SK-N-SH (cell line): ENCODE measurements at regions not wholly inside any gene's neighbourhood (a gene's known extent, or its start where the extent isn't known, plus 50 kb on each side); places are given as distances from the start of the nearest gene placed in this dataset.

Experiments
- CTCF ChIA-PET: fragments of 300-600, 350-600 bp; formaldehyde crosslinking; extraction: SDS; loops from one replicate; lab custom pipeline; 2021; lab: Yijun Ruan, JAX
- POLR2A ChIA-PET: fragments of 350-600 bp; sonication (Branson Sonifier 250); formaldehyde crosslinking; extraction: SDS; loops from one replicate; lab custom pipeline; 2020; ENCODE audit warnings: antibody characterized with exemption, inconsistent platforms; lab: Yijun Ruan, JAX
- DNase-seq: peaks from one replicate; pipeline ENCODE4 v3.0.0; 2012
- H2AFZ ChIP-seq: fragments of 200-600 bp; sonication (generic); 2 replicates; pipeline ENCODE4 v1.8.1; 2016; ENCODE audit warnings: antibody characterized with exemption, mild to moderate bottlenecking, low read depth
- H3F3A ChIP-seq: fragments of 200-600 bp; sonication (generic); replicated peaks from 2 replicates; pipeline ENCODE3; 2016; ENCODE audit warnings: antibody characterized with exemption, mild to moderate bottlenecking; ENCODE audit not compliant: insufficient read depth
- H3K27ac ChIP-seq, 2 experiments: fragments of 200-500 bp in 1 of 2; fragments of 200-600 bp in 1 of 2; sonication (Bioruptor generic) in 1 of 2; sonication (generic), shearing (Covaris generic) in 1 of 2; 2 replicates each; pipeline versions ENCODE4 v1.5.1 to v1.6.1; 2014 to 2016; ENCODE audit warnings: low read depth in 2 of 2, inconsistent platforms in 1 of 2, low read length in 1 of 2, mild to moderate bottlenecking in 1 of 2, mixed read lengths in 1 of 2
- H3K27me3 ChIP-seq: fragments of 200-600 bp; sonication (generic), shearing (Covaris generic); 2 replicates; pipeline ENCODE4 v1.6.1; 2016; ENCODE audit warnings: mixed run types; ENCODE audit not compliant: insufficient read depth
- H3K36me3 ChIP-seq, 2 experiments: fragments of 200-500 bp in 1 of 2; fragments of 200-600 bp in 1 of 2; sonication (Bioruptor generic) in 1 of 2; sonication (generic) in 1 of 2; replicated peaks in 1 of 2; 2 replicates each; pipeline versions ENCODE3 to v1.5.1; 2014 to 2016; ENCODE audit warnings: low read length in 1 of 2, mild to moderate bottlenecking in 1 of 2; ENCODE audit not compliant: insufficient read depth in 2 of 2, control insufficient read depth in 1 of 2
- H3K4me1 ChIP-seq, 2 experiments: fragments of 200-500 bp in 1 of 2; fragments of 200-600 bp in 1 of 2; sonication (Bioruptor generic) in 1 of 2; sonication (generic), shearing (Covaris generic) in 1 of 2; 2 replicates each; pipeline versions ENCODE4 v1.5.1 to v1.6.1; 2014 to 2016; ENCODE audit warnings: low read depth in 1 of 2, low read length in 1 of 2, mixed run types in 1 of 2; ENCODE audit not compliant: insufficient read depth in 2 of 2, control insufficient read depth in 1 of 2
- H3K4me2 ChIP-seq: fragments of 200-600 bp; sonication (generic), shearing (Covaris generic); 2 replicates; pipeline ENCODE4 v1.6.1; 2017; ENCODE audit warnings: mixed run types
- H3K4me3 ChIP-seq, 2 experiments: fragments of 200-500 bp in 1 of 2; fragments of 200-600 bp in 1 of 2; sonication (Bioruptor generic) in 1 of 2; sonication (generic), shearing (Covaris generic) in 1 of 2; 2 replicates each; pipeline versions ENCODE4 v1.5.1 to v1.8.1; 2014 to 2016; ENCODE audit warnings: low read depth in 2 of 2, inconsistent platforms in 1 of 2, low read length in 1 of 2, mild to moderate bottlenecking in 1 of 2, mixed read lengths in 1 of 2, moderate library complexity in 1 of 2
- H3K79me2 ChIP-seq: fragments of 200-600 bp; sonication (generic); 2 replicates; pipeline ENCODE4 v1.8.1; 2017; ENCODE audit warnings: mild to moderate bottlenecking; ENCODE audit not compliant: insufficient read depth
- H3K9ac ChIP-seq: fragments of 200-600 bp; sonication (generic); 2 replicates; pipeline ENCODE4 v1.6.1; 2017; ENCODE audit warnings: mixed run types
- H3K9me2 ChIP-seq: fragments of 200-600 bp; sonication (generic); 2 replicates; pipeline ENCODE4 v1.6.1; 2017; ENCODE audit warnings: mixed run types
- H3K9me3 ChIP-seq: fragments of 200-600 bp; sonication (generic); 2 replicates; pipeline ENCODE4 v1.6.1; 2017; ENCODE audit warnings: mixed run types, mild to moderate bottlenecking, moderate library complexity
- H4K20me1 ChIP-seq: fragments of 200-600 bp; sonication (generic); 2 replicates; pipeline ENCODE4 v1.6.1; 2017; ENCODE audit warnings: mild to moderate bottlenecking, mixed run types; ENCODE audit not compliant: insufficient read depth
- EZH2phosphoT487 ChIP-seq: fragments of 200-600 bp; sonication (generic); IDR thresholded peaks from 2 replicates; pipeline ENCODE4 v1.6.1; 2017; ENCODE audit warnings: low read depth, mixed run types, mild to moderate bottlenecking, antibody characterized with exemption, moderate library complexity, borderline replicate concordance
- FOSL2 ChIP-seq: IDR thresholded peaks from 2 replicates; pipeline ENCODE4 v1.4.0; 2012; ENCODE audit warnings: low read depth, mild to moderate bottlenecking, moderate library complexity, borderline replicate concordance
- FOXM1 ChIP-seq: IDR thresholded peaks from 2 replicates; pipeline ENCODE4 v1.4.0; 2012; ENCODE audit warnings: low read depth, mild to moderate bottlenecking
- GABPA ChIP-seq: IDR thresholded peaks from 2 replicates; pipeline ENCODE4 v1.4.0; 2012; ENCODE audit warnings: low read depth, mild to moderate bottlenecking
- GATA2 ChIP-seq: sonication (generic); formaldehyde crosslinking; IDR thresholded peaks from 2 replicates; pipeline ENCODE4 v1.5.0; 2020; ENCODE audit warnings: mild to moderate bottlenecking, missing genetic modification reagents
- NRF1 ChIP-seq: IDR thresholded peaks from 2 replicates; pipeline ENCODE4 v1.6.1; 2012; ENCODE audit warnings: low read depth, mild to moderate bottlenecking, low read length
- POLR2AphosphoS5 ChIP-seq: IDR thresholded peaks from 2 replicates; pipeline ENCODE4 v1.6.1; 2012; ENCODE audit warnings: low read depth, low read length
- SIN3A ChIP-seq: IDR thresholded peaks from 2 replicates; pipeline ENCODE4 v1.6.1; 2012; ENCODE audit warnings: low read depth, mild to moderate bottlenecking, low read length, moderate library complexity, borderline replicate concordance
- SMC3 ChIP-seq: IDR thresholded peaks from 2 replicates; pipeline ENCODE4 v1.6.1; 2012; ENCODE audit warnings: low read depth, low read length, improper control_type of control experiment
- TAF1 ChIP-seq: IDR thresholded peaks from 2 replicates; pipeline ENCODE4 v1.6.1; 2012; ENCODE audit warnings: low read depth, mild to moderate bottlenecking, low read length, moderate library complexity, borderline replicate concordance
- WGBS: methylation state at CpG from one replicate; pipeline ENCODE4 v1.1.6; 2017; ENCODE audit warnings: low lambda C conversion rate; 5-methylcytosine and 5-hydroxymethylcytosine counted together
- TF ChIP-seq, protein P1 (sequence below): fragments of 150-350 bp; IDR thresholded peaks from 2 replicates; pipeline ENCODE4 v1.6.1; 2016; ENCODE audit warnings: mild to moderate bottlenecking, low read depth, low read length
- TF ChIP-seq, protein P2 (sequence below): fragments of 200-600 bp; sonication (generic); IDR thresholded peaks from 2 replicates; pipeline ENCODE4 v1.6.1; 2017; ENCODE audit warnings: antibody characterized with exemption, mild to moderate bottlenecking, moderate library complexity
- TF ChIP-seq, protein P3 (sequence below): IDR thresholded peaks from 2 replicates; pipeline ENCODE4 v1.4.0; 2012; ENCODE audit warnings: low read depth
- TF ChIP-seq, protein P4 (sequence below): IDR thresholded peaks from 2 replicates; pipeline ENCODE4 v1.4.0; 2012; ENCODE audit warnings: low read depth, borderline replicate concordance
- TF ChIP-seq, protein P5 (sequence below): IDR thresholded peaks from 2 replicates; pipeline ENCODE4; 2012
- TF ChIP-seq, protein P6 (sequence below): IDR thresholded peaks from 2 replicates; pipeline ENCODE4 v1.6.1; 2012; ENCODE audit warnings: mild to moderate bottlenecking, low read depth, low read length, moderate library complexity

DNA sequence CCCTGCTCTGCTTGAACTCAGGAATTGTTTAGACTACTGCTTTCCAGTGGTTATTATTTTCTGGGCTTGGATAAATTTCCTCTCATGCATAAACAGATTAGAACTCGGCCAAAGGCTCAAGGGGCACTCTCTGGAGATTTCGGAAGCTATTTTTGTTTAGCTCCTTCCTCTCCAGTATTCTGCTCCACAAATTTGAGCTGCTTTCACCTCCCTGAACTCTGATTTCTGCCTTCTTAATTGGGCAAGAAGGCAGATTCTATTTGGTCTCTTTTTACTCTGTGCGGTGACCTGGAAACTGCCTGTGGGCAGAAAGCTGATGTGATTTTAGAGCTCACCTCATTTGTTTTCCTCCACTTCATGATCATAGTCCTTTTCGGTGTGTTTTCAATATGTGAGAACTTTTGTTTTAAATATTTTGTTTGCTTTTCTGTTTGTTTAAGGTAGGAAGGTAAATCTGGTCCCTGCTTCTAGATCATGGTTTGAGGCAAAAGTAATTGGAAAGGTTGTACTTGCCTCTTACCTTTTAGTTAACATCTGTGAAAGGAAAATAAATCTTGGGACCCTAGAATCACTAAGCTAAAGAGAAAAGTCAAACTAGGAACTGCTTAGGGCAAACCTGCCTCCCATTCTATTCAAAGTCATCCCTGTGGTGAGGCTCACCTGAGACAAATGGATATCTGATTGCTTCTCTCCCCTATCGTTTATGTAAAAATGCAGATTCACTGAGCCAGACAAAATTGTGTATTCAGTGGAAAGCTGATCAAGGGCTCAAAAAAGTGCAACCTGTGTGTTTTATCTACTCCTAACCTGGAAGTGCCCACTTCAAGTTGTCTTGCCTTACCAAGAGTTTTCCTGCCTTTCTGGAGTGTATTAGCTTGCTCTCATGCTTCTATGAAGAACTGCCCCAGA, 714.7 kb upstream of the PCDH20 start:
- POLR2A ChIA-PET: no interaction called here
- Histone ChIP-seq H3K9me2 (no peaks in the 10 kb centered on the region), H3K36me3 (no peaks in the 10 kb centered on the region), H3K27ac (no peak overlapping the region), H4K20me1 (no peaks in the 10 kb centered on the region), H2AFZ (no peak overlapping the region), H3K4me1 (no peaks in the 10 kb centered on the region), H3K9ac (no peak overlapping the region), H3K4me3 (no peak overlapping the region), H3K9me3 (no peaks in the 10 kb centered on the region), H3F3A (no peaks in the 10 kb centered on the region)
- DNase-seq: no peak
- TF ChIP-seq TAF1: no peak
- TF ChIP-seq SIN3A: no peak
- no peak for TF ChIP-seq GABPA
- no peak for TF ChIP-seq EZH2phosphoT487
- TF ChIP-seq, protein P1, sequence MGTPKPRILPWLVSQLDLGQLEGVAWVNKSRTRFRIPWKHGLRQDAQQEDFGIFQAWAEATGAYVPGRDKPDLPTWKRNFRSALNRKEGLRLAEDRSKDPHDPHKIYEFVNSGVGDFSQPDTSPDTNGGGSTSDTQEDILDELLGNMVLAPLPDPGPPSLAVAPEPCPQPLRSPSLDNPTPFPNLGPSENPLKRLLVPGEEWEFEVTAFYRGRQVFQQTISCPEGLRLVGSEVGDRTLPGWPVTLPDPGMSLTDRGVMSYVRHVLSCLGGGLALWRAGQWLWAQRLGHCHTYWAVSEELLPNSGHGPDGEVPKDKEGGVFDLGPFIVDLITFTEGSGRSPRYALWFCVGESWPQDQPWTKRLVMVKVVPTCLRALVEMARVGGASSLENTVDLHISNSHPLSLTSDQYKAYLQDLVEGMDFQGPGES: no peak
- no peak for TF ChIP-seq FOXM1
- TF ChIP-seq, protein P2, sequence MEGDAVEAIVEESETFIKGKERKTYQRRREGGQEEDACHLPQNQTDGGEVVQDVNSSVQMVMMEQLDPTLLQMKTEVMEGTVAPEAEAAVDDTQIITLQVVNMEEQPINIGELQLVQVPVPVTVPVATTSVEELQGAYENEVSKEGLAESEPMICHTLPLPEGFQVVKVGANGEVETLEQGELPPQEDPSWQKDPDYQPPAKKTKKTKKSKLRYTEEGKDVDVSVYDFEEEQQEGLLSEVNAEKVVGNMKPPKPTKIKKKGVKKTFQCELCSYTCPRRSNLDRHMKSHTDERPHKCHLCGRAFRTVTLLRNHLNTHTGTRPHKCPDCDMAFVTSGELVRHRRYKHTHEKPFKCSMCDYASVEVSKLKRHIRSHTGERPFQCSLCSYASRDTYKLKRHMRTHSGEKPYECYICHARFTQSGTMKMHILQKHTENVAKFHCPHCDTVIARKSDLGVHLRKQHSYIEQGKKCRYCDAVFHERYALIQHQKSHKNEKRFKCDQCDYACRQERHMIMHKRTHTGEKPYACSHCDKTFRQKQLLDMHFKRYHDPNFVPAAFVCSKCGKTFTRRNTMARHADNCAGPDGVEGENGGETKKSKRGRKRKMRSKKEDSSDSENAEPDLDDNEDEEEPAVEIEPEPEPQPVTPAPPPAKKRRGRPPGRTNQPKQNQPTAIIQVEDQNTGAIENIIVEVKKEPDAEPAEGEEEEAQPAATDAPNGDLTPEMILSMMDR: no peak
- no peak for TF ChIP-seq POLR2AphosphoS5
- no peak for TF ChIP-seq NRF1
- no peak for TF ChIP-seq SMC3
- TF ChIP-seq, protein P3, sequence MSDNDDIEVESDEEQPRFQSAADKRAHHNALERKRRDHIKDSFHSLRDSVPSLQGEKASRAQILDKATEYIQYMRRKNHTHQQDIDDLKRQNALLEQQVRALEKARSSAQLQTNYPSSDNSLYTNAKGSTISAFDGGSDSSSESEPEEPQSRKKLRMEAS: no peak
- TF ChIP-seq, protein P4, sequence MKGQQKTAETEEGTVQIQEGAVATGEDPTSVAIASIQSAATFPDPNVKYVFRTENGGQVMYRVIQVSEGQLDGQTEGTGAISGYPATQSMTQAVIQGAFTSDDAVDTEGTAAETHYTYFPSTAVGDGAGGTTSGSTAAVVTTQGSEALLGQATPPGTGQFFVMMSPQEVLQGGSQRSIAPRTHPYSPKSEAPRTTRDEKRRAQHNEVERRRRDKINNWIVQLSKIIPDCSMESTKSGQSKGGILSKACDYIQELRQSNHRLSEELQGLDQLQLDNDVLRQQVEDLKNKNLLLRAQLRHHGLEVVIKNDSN: no peak
- TF ChIP-seq FOSL2: no peak
- no peak for TF ChIP-seq GATA2 (CRISPR knock-in tag)
- TF ChIP-seq, protein P5, sequence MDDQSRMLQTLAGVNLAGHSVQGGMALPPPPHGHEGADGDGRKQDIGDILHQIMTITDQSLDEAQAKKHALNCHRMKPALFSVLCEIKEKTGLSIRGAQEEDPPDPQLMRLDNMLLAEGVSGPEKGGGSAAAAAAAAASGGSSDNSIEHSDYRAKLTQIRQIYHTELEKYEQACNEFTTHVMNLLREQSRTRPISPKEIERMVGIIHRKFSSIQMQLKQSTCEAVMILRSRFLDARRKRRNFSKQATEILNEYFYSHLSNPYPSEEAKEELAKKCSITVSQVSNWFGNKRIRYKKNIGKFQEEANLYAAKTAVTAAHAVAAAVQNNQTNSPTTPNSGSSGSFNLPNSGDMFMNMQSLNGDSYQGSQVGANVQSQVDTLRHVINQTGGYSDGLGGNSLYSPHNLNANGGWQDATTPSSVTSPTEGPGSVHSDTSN: no peak
- TF ChIP-seq, protein P6, sequence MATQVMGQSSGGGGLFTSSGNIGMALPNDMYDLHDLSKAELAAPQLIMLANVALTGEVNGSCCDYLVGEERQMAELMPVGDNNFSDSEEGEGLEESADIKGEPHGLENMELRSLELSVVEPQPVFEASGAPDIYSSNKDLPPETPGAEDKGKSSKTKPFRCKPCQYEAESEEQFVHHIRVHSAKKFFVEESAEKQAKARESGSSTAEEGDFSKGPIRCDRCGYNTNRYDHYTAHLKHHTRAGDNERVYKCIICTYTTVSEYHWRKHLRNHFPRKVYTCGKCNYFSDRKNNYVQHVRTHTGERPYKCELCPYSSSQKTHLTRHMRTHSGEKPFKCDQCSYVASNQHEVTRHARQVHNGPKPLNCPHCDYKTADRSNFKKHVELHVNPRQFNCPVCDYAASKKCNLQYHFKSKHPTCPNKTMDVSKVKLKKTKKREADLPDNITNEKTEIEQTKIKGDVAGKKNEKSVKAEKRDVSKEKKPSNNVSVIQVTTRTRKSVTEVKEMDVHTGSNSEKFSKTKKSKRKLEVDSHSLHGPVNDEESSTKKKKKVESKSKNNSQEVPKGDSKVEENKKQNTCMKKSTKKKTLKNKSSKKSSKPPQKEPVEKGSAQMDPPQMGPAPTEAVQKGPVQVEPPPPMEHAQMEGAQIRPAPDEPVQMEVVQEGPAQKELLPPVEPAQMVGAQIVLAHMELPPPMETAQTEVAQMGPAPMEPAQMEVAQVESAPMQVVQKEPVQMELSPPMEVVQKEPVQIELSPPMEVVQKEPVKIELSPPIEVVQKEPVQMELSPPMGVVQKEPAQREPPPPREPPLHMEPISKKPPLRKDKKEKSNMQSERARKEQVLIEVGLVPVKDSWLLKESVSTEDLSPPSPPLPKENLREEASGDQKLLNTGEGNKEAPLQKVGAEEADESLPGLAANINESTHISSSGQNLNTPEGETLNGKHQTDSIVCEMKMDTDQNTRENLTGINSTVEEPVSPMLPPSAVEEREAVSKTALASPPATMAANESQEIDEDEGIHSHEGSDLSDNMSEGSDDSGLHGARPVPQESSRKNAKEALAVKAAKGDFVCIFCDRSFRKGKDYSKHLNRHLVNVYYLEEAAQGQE: no peak
- TF ChIP-seq, all 33 proteins: peak for 0
- CTCF ChIA-PET: no interaction called here
- 36% methylated on average over 5 of the region's 5 CpGs for WGBS
- H3K79me2 ChIP-seq: no peaks in the 10 kb centered on the region
- H3K27me3 ChIP-seq: no peaks in the 10 kb centered on the region
- H3K4me2 ChIP-seq: no peak overlapping the region
